HG02943 (cell line): ENCODE measurements at regions not wholly inside any gene's neighbourhood (a gene's known extent, or its start where the extent isn't known, plus 50 kb on each side); places are given as distances from the start of the nearest gene placed in this dataset.
"Not testable (repeated sequence)": the region's sequence is repeated elsewhere in the genome, so short reads cannot be mapped to it uniquely, and the experiment has no call there.

ENCODE experiments used
- ATAC-seq: cut with Tn5 transposase; IDR thresholded peaks from one replicate; pipeline ENCODE4 v1.9.1; 2021; ENCODE audit warnings: mild to moderate bottlenecking, low read depth, moderate library complexity; ENCODE audit not compliant: unreplicated experiment

GRCh38 chr7:82571047-82571446 is 127.5 kb upstream of the CACNA2D1 start:
- not testable (repeated sequence) for ATAC-seq

GRCh38 chr7:82567841-82568240 is 124.3 kb upstream of the CACNA2D1 start:
- no peak for ATAC-seq

- no peak for ATAC-seq
Measured at GRCh38 chr7:82567356-82567755, 123.8 kb upstream of the CACNA2D1 start.

GRCh38 chr7:82566752-82567151 is 123.2 kb upstream of the CACNA2D1 start:
- ATAC-seq, result no peak

DNA sequence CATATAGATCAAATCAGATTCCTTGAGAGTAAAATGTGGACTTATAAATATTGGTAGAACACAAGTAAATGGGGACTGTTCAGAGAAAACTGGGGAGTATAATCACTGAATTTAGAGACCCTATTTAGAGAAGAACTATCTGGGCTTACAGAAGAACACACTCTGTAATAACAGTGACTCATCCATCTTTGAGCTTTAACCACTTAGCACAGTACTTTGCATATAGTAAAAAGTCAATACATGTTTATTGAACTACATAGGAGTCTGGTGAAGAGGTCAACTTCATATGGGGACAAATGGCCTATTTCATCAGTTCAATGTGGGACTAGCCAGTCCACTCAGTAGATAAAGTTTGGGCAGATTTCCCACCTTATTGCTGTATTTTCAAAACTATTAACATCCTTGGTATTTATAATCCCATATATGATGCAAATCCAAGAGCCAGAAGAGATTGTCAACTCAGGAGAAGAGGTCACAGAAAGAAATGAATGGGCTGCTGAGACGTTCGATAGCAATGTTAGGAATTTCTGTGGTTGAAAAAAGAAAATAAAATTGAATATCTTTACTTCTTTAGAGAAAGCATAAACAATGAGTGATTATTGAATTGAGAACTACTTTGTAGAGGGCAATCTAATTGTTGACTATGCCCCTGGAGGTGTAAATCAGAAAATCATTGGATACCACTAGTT is 119.3 kb upstream of the CACNA2D1 start:
- no peak for ATAC-seq

DNA sequence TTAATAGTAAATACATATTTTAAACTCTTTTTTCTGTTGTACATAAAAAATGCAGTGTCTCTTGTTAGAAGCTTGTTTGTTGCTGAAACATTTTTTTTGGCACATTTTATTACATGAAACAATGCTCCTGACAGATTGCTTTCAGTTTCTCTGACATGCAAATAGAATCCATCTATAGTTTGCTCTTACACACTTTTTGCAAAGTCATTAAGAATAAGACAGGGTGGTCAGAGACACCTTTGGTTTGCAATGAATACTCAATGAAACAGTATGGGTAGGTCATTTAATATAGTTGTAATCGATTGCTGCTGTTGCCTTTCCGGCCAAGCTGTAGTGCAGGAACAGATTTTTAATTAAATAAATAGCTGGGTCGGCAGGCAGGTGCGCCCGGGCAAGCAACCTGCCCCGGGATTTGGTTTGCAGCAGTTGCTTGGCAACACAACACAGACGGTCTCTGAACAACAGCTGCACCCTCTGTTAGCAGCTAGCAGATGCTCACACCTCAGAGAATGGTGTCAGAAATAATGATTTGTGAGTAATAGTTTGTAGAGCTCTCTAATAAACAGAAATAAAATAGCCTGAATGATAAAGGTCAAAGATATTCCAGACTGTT is 115.7 kb upstream of the CACNA2D1 start:
- ATAC-seq, result no peak

- ATAC-seq, result no peak
Measured at GRCh38 chr7:82549616-82550285, 106.2 kb upstream of the CACNA2D1 start.

GRCh38 chr7:82548141-82548688 is 104.6 kb upstream of the CACNA2D1 start:
- ATAC-seq, result no peak

GRCh38 chr7:82542665-82543064 is 99.1 kb upstream of the CACNA2D1 start:
- no peak for ATAC-seq

DNA sequence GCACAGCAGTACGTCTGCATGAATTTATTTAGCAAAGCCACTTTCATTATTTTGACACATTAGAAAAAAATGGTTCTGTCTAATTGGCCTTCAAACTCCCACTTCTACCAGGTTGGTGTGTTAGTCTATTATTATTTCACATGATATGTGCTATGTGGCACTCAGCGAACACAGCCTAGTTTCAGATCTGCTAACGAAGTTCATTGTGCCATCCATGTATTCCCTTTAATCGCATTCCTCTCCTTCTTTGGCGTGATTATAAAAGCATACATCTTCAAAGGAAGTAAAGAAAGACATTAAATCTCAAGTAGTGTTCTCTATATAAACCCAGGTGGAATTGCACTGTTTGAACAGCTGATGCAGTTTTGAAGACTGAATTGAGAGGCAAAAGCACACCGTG is 96.4 kb upstream of the CACNA2D1 start:
- ATAC-seq, result no peak

- no peak for ATAC-seq
Measured at GRCh38 chr7:82534684-82535083, 91.1 kb upstream of the CACNA2D1 start.

DNA sequence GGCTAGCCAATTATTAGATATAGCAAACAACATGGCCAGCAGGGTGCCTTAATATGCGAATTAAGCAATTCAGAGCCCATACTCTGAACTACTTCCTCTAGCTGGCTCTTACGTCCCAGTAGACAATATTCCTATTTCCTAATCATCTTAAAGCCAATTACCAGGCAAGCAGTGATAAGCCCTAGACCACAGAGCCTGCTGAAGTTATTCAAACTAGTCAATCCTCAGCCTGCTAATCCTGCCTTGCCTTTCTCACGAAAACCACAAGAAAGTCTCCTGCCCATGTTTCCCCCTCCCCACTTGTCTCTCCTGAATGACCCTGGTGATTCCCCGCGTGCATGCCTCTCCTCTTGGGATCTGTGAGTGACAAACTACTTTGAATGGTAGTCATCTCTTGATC is 86.8 kb upstream of the CACNA2D1 start:
- no peak for ATAC-seq

DNA sequence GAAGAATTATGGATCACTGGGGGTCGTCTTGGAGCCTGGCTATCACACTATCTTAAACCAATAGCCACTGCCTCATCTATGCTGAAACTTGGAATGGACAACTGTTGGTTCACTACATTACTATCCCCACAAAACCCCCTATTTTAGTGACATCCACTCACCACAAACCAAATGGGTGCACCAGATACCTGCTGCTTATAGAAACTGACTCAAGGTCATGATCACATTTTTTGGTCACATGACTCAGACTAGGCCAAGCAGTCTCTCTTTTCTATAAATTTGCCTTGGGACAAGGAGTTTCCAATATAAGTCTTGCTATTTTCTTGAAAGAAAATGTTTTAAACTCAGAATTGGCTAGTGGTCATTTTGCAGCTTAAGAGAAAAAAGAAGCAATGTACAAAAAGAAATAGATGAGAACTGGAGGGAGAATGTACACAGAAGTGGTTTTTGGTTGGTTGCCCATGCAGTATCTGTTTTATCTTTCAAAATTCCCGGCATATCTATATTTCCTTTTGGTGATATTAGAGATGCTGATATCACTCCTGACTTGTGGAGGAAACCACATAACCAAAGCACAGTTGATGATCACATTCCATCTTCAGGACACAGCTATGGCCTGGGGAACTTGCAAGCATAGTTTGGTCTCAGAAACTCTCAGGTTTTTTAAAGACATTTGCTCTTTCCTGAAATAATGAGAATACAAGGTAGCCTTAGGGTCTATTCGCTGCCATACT is 85.2 kb upstream of the CACNA2D1 start:
- ATAC-seq, result no peak

- ATAC-seq, result no peak
Measured at GRCh38 chr7:82527851-82528250, 84.3 kb upstream of the CACNA2D1 start.

- ATAC-seq, result no peak
Measured at GRCh38 chr7:82521906-82522445, 78.4 kb upstream of the CACNA2D1 start.

DNA sequence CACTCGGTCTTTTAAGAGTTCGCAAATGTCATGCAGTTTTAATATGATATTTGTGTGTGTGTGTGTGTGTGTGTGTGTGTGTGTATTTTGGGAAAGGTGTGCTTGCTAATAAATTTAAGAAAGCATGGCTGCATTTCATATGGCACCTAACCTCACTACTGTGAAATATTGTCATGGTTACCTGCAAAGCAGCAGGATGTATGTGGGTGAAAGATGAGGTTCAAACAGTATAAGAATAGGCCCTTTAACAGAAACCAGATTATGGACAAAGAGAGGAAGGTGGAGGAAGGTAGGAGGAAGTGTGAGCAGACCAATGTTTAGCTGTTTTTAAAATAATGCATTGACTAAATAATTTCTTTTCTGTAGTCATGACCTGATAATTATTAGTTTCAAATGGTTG is 73.5 kb upstream of the CACNA2D1 start:
- ATAC-seq, result no peak

GRCh38 chr7:82511542-82511941 is 68.0 kb upstream of the CACNA2D1 start:
- no peak for ATAC-seq

GRCh38 chr7:82507976-82508677 is 64.5 kb upstream of the CACNA2D1 start:
- ATAC-seq, result no peak

- no peak for ATAC-seq
Measured at GRCh38 chr7:82507365-82507975, 63.9 kb upstream of the CACNA2D1 start.

GRCh38 chr7:82506702-82507101 is 63.1 kb upstream of the CACNA2D1 start:
- ATAC-seq, result no peak
